Coronary artery (tissue), 2 donors: ENCODE measurements at regions not wholly inside any gene's neighbourhood (a gene's known extent, or its start where the extent isn't known, plus 50 kb on each side); places are given as distances from the start of the nearest gene placed in this dataset.
A peak's percentile ranks its signal among the peaks of the same experiment; 100 is the strongest.

Experiments used
- DNase-seq: peaks from one replicate; pipeline ENCODE4 v3.0.0-alpha.2; 2017; ENCODE audit warnings: low spot score
- H3K27ac ChIP-seq, 2 donors: fragments of 200-600 bp; sonication (generic); one replicate each; pipeline ENCODE4 v1.5.1; 2016 to 2019
- H3K4me3 ChIP-seq: fragments of 200-600 bp; sonication (generic); 2 replicates; pipeline ENCODE4 v1.5.1; 2016; ENCODE audit warnings: mild to moderate bottlenecking, moderate library complexity
- CTCF ChIP-seq: fragments of 200-600 bp; sonication (generic); IDR thresholded peaks from one replicate; pipeline ENCODE4 v1.5.1; 2019; ENCODE audit warnings: antibody characterized with exemption

GRCh38 chr12:67442347-67442841, 173.2 kb downstream of the CAND1 start:
- no peak for TF ChIP-seq CTCF
- Histone ChIP-seq H3K27ac (no peak overlapping the region), H3K4me3 (peak overlapping the region; percentile 31)
- DNase-seq, result no peak

- TF ChIP-seq CTCF, result no peak
- no peak overlapping the region for H3K4me3 ChIP-seq
- no peak overlapping the region for H3K27ac ChIP-seq
- no peak for DNase-seq
Measured at GRCh38 chr12:67442896-67443295, 173.7 kb downstream of the CAND1 start.

GRCh38 chr12:67444542-67444941, 175.4 kb downstream of the CAND1 start:
- Histone ChIP-seq H3K27ac (no peak overlapping the region), H3K4me3 (no peak overlapping the region)
- TF ChIP-seq CTCF, result no peak
- DNase-seq, result no peak

GRCh38 chr12:67446716-67447115, 177.6 kb downstream of the CAND1 start:
- no peak for TF ChIP-seq CTCF
- no peak for DNase-seq
- H3K27ac ChIP-seq, result no peak overlapping the region
- no peak overlapping the region for H3K4me3 ChIP-seq

- no peak for DNase-seq
- Histone ChIP-seq H3K27ac (no peak overlapping the region), H3K4me3 (no peak overlapping the region)
- no peak for TF ChIP-seq CTCF
Measured at GRCh38 chr12:67447180-67447579, 178.0 kb downstream of the CAND1 start.

GRCh38 chr12:67449591-67450052, 180.5 kb downstream of the CAND1 start:
- H3K4me3 ChIP-seq, result no peak overlapping the region
- H3K27ac ChIP-seq, result no peak overlapping the region
- no peak for DNase-seq
- TF ChIP-seq CTCF, result no peak

- no peak for TF ChIP-seq CTCF
Measured at GRCh38 chr12:67450441-67450840, 181.3 kb downstream of the CAND1 start.

More at GRCh38 chr12:67450441-67450840, 181.3 kb downstream of the CAND1 start:
- no peak for DNase-seq
- Histone ChIP-seq H3K4me3 (no peak overlapping the region), H3K27ac (no peak overlapping the region)
